ENCODE measurements at regions not wholly inside any gene's neighbourhood (a gene's known extent, or its start where the extent isn't known, plus 50 kb on each side); places are given as distances from the start of the nearest gene placed in this dataset.
"Not testable (repeated sequence)": the region's sequence is repeated elsewhere in the genome, so short reads cannot be mapped to it uniquely, and the experiment has no call there.

- H3K9me3 Mint-ChIP-seq; H3K4me3 Mint-ChIP-seq; H3K27me3 Mint-ChIP-seq; H3K36me3 Mint-ChIP-seq (ENCODE audit: low read depth); H3K27ac Mint-ChIP-seq; H3K4me1 Mint-ChIP-seq (ENCODE audit: low read depth): not testable (repeated sequence)
Observed at GRCh38 chr12:131328861-131329845, 375.4 kb downstream of the ADGRD1 start.

GRCh38 chr12:131330106-131330815 lies 376.6 kb downstream of the ADGRD1 start:
- H3K27me3 Mint-ChIP-seq, result peaks cover 8% of the 10 kb centered on the region
- no peaks in the 10 kb centered on the region for H3K36me3 Mint-ChIP-seq (ENCODE audit: low read depth)
- no peaks in the 10 kb centered on the region for H3K9me3 Mint-ChIP-seq
- no peak overlapping the region for H3K4me3 Mint-ChIP-seq
- no peaks in the 10 kb centered on the region for H3K4me1 Mint-ChIP-seq (ENCODE audit: low read depth)
- no peak overlapping the region for H3K27ac Mint-ChIP-seq

- no peak overlapping the region for H3K27ac Mint-ChIP-seq
- H3K4me1 Mint-ChIP-seq (ENCODE audit: low read depth), result no peaks in the 10 kb centered on the region
- no peaks in the 10 kb centered on the region for H3K9me3 Mint-ChIP-seq
- no peaks in the 10 kb centered on the region for H3K36me3 Mint-ChIP-seq (ENCODE audit: low read depth)
- no peak overlapping the region for H3K4me3 Mint-ChIP-seq
- H3K27me3 Mint-ChIP-seq, result peaks cover 8% of the 10 kb centered on the region
Observed at GRCh38 chr12:131331148-131331750, 377.5 kb downstream of the ADGRD1 start.

- Mint-ChIP-seq H3K4me3 (no peak overlapping the region), H3K36me3 (ENCODE audit: low read depth) (no peaks in the 10 kb centered on the region), H3K9me3 (no peaks in the 10 kb centered on the region), H3K27ac (no peak overlapping the region), H3K4me1 (ENCODE audit: low read depth) (no peaks in the 10 kb centered on the region), H3K27me3 (peaks cover under 1% of the 10 kb centered on the region)
Observed at GRCh38 chr12:131332224-131332623, 378.5 kb downstream of the ADGRD1 start.

- no peaks in the 10 kb centered on the region for H3K36me3 Mint-ChIP-seq (ENCODE audit: low read depth)
- no peak overlapping the region for H3K4me3 Mint-ChIP-seq
- no peaks in the 10 kb centered on the region for H3K9me3 Mint-ChIP-seq
- H3K27me3 Mint-ChIP-seq, result no peaks in the 10 kb centered on the region
- no peaks in the 10 kb centered on the region for H3K4me1 Mint-ChIP-seq (ENCODE audit: low read depth)
- no peak overlapping the region for H3K27ac Mint-ChIP-seq
Observed at GRCh38 chr12:131333136-131333535, 377.8 kb upstream of the SFSWAP start.

GRCh38 chr12:131333621-131334440 lies 377.1 kb upstream of the SFSWAP start:
- no peaks in the 10 kb centered on the region for H3K27me3 Mint-ChIP-seq
- H3K9me3 Mint-ChIP-seq, result no peaks in the 10 kb centered on the region
- no peaks in the 10 kb centered on the region for H3K4me1 Mint-ChIP-seq (ENCODE audit: low read depth)
- no peak overlapping the region for H3K4me3 Mint-ChIP-seq
- no peak overlapping the region for H3K27ac Mint-ChIP-seq
- no peaks in the 10 kb centered on the region for H3K36me3 Mint-ChIP-seq (ENCODE audit: low read depth)

GRCh38 chr12:131334835-131335234 lies 376.1 kb upstream of the SFSWAP start:
- H3K36me3 Mint-ChIP-seq (ENCODE audit: low read depth), result no peaks in the 10 kb centered on the region
- H3K27ac Mint-ChIP-seq, result no peak overlapping the region
- H3K4me3 Mint-ChIP-seq, result no peak overlapping the region
- H3K27me3 Mint-ChIP-seq, result no peaks in the 10 kb centered on the region
- H3K4me1 Mint-ChIP-seq (ENCODE audit: low read depth), result no peaks in the 10 kb centered on the region
- H3K9me3 Mint-ChIP-seq, result no peaks in the 10 kb centered on the region

- peaks cover 3% of the 10 kb centered on the region for H3K27me3 Mint-ChIP-seq
- no peaks in the 10 kb centered on the region for H3K9me3 Mint-ChIP-seq
- no peaks in the 10 kb centered on the region for H3K4me1 Mint-ChIP-seq (ENCODE audit: low read depth)
- no peak overlapping the region for H3K27ac Mint-ChIP-seq
- H3K36me3 Mint-ChIP-seq (ENCODE audit: low read depth), result no peaks in the 10 kb centered on the region
- no peak overlapping the region for H3K4me3 Mint-ChIP-seq
Observed at GRCh38 chr12:131335456-131335855, 375.4 kb upstream of the SFSWAP start.

GRCh38 chr12:131337861-131338260 lies 373.0 kb upstream of the SFSWAP start:
- H3K4me3 Mint-ChIP-seq; H3K27ac Mint-ChIP-seq; H3K9me3 Mint-ChIP-seq; H3K27me3 Mint-ChIP-seq; H3K4me1 Mint-ChIP-seq (ENCODE audit: low read depth); H3K36me3 Mint-ChIP-seq (ENCODE audit: low read depth): not testable (repeated sequence)

- Mint-ChIP-seq H3K27ac (no peak overlapping the region), H3K4me3 (no peak overlapping the region), H3K27me3 (peaks cover 3% of the 10 kb centered on the region), H3K36me3 (ENCODE audit: low read depth) (no peaks in the 10 kb centered on the region), H3K9me3 (no peaks in the 10 kb centered on the region), H3K4me1 (ENCODE audit: low read depth) (no peaks in the 10 kb centered on the region)
Observed at GRCh38 chr12:131340616-131341210, 370.2 kb upstream of the SFSWAP start.

GRCh38 chr12:131341608-131342007 lies 369.3 kb upstream of the SFSWAP start:
- H3K27me3 Mint-ChIP-seq; H3K9me3 Mint-ChIP-seq; H3K27ac Mint-ChIP-seq; H3K36me3 Mint-ChIP-seq (ENCODE audit: low read depth); H3K4me3 Mint-ChIP-seq; H3K4me1 Mint-ChIP-seq (ENCODE audit: low read depth): not testable (repeated sequence)

- H3K4me3 Mint-ChIP-seq; H3K4me1 Mint-ChIP-seq (ENCODE audit: low read depth); H3K27me3 Mint-ChIP-seq; H3K27ac Mint-ChIP-seq; H3K36me3 Mint-ChIP-seq (ENCODE audit: low read depth); H3K9me3 Mint-ChIP-seq: not testable (repeated sequence)
Observed at GRCh38 chr12:131343436-131343835, 367.5 kb upstream of the SFSWAP start.

GRCh38 chr12:131344715-131345520 lies 366.0 kb upstream of the SFSWAP start:
- not testable (repeated sequence) for H3K27ac Mint-ChIP-seq; H3K4me1 Mint-ChIP-seq (ENCODE audit: low read depth); H3K36me3 Mint-ChIP-seq (ENCODE audit: low read depth); H3K27me3 Mint-ChIP-seq; H3K4me3 Mint-ChIP-seq; H3K9me3 Mint-ChIP-seq
